Ovary (tissue), 3 donors: ENCODE measurements at regions not wholly inside any gene's neighbourhood (a gene's known extent, or its start where the extent isn't known, plus 50 kb on each side); places are given as distances from the start of the nearest gene placed in this dataset.

Experiments used
- EP300 ChIP-seq: sonication (generic); formaldehyde crosslinking; IDR thresholded peaks from one replicate; pipeline ENCODE4 v1.6.1; 2017; ENCODE audit warnings: antibody characterized with exemption
- POLR2A ChIP-seq: fragments of 450-650 bp; IDR thresholded peaks from one replicate; pipeline ENCODE4 v1.6.1; 2017; ENCODE audit warnings: antibody characterized with exemption, mild to moderate bottlenecking, moderate library complexity
- TF ChIP-seq, protein P1 (sequence below), 3 donors: fragments of 450-650 bp in 2 of 3; fragments of 200-600 bp in 1 of 3; IDR thresholded peaks; one replicate each; pipeline versions ENCODE4 v1.5.1 to v1.8.0; 2016 to 2022; ENCODE audit warnings: antibody characterized with exemption in 3 of 3, mild to moderate bottlenecking in 1 of 3
- donor health status: DM: no; HTN: no; CAD: no.

DNA sequence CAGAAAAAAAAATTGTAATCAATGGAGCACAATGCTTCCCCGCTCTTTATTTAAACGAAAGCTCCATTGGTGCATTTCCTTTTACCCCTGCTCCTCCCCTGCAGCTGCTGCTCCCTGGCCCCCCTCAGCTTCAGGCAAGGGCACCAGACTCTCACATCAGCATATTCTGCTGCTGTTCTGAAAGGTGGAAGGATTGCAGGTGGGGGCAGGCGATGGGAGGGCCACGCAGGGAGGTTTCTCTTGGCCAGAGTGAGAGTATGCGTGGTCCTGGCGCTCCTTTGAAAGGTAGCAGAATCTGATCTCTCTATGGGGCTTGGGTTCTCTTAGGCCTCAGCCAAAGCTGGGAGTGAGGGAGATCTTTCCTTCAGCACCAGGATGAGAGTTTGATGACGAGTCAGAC lies 240.9 kb upstream of the CADM1 start:
- TF ChIP-seq, protein P1, sequence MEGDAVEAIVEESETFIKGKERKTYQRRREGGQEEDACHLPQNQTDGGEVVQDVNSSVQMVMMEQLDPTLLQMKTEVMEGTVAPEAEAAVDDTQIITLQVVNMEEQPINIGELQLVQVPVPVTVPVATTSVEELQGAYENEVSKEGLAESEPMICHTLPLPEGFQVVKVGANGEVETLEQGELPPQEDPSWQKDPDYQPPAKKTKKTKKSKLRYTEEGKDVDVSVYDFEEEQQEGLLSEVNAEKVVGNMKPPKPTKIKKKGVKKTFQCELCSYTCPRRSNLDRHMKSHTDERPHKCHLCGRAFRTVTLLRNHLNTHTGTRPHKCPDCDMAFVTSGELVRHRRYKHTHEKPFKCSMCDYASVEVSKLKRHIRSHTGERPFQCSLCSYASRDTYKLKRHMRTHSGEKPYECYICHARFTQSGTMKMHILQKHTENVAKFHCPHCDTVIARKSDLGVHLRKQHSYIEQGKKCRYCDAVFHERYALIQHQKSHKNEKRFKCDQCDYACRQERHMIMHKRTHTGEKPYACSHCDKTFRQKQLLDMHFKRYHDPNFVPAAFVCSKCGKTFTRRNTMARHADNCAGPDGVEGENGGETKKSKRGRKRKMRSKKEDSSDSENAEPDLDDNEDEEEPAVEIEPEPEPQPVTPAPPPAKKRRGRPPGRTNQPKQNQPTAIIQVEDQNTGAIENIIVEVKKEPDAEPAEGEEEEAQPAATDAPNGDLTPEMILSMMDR (IDR thresholded peaks at IDR 0.05): no peak
- TF ChIP-seq POLR2A (no peak), EP300 (no peak)
